Pons (tissue), 1 donor: ENCODE measurements at regions not wholly inside any gene's neighbourhood (a gene's known extent, or its start where the extent isn't known, plus 50 kb on each side); places are given as distances from the start of the nearest gene placed in this dataset.

ENCODE experiments used
- DNase-seq: peaks from one replicate; pipeline ENCODE4 v3.0.0-alpha.2; 2016; ENCODE audit warnings: low spot score

DNA sequence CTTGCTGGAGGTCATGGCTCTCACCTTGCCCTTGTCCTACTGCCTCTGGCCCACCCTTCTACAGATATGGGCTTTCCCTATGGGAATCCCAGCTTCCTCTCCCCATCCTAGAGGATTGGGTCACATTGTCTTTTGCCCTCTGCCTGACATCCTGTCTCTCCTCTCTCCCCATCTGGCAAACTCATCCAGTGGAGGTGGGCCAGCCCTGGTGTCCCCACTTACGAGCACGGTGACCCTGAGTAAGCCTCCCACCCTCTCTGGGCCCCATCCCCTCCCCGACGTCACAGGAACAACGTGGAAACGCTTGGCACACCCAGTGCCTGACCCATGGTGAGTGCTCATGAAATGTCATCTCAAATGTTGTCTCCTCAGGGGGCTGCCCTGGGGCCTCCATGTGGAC, 56.1 kb upstream of the ID3 start:
- DNase-seq = no peak

DNA sequence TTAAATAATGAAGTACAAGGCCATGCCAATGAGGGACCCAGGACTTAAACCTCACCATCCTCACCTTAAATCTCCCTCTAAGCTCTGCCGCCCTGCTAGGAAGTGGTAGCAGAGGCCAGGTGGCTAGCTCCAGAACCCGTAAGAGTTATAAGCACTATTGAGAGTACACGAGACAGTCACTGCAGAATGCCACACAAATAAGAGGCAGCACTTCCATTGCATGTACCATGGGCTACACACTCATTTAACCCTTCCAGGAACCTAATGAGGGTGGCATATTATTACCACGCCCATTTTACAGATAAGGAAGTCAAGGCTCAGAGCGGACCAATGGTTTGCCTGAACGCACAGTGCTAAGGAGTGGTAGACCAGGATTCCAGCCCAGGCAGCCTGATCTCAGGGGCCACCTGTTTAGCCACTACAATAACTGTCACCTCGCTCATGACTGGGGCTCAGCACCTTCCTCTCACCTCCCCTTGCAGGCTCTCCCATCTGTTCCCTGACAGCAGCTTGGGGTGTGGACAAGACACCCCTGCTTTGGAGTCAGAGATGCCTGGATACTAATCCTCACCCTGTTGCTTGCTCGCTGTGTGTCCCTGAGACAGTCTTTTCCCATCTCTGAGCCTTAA, 54.8 kb upstream of the ID3 start:
- no peak for DNase-seq

DNA sequence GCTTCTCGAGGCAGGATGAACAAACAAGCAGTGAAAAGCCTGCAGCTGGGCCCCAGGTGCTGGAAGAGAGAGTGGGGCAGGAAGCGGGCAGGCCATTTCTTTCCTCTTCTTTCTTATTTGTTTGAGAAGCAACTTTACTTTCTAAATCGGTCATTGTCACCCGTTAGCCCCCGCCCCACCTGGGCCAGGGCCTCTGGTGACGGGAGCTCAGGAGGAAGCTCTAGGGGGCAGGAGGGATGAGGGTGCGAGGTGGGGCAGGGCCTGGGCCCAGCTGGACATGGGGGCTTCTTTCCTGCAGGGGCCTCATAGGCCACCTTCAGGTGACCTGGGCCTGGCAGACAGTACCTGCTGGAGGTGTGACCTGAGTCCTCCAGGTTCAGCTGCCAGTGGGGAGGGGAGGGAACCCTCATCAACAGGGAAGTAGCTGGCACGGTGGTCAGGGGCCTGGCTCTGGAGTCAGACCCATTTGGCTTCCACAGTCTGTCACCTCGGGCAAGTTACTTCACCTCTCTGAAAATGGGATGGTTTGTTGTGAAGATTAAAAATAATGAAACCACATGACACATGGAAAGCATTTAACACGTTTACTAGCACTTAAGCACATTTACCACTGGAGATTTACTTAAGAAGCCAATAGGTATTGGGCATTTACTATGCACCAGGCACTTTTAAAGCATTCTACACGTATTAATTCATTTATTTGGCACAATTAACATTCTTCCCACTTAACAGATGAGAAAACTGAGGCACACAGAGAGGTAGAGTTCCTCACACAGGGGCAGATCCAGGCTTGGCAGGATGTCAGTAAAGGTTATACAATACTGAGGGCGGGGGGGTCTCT, 54.1 kb upstream of the ID3 start:
- no peak for DNase-seq

DNA sequence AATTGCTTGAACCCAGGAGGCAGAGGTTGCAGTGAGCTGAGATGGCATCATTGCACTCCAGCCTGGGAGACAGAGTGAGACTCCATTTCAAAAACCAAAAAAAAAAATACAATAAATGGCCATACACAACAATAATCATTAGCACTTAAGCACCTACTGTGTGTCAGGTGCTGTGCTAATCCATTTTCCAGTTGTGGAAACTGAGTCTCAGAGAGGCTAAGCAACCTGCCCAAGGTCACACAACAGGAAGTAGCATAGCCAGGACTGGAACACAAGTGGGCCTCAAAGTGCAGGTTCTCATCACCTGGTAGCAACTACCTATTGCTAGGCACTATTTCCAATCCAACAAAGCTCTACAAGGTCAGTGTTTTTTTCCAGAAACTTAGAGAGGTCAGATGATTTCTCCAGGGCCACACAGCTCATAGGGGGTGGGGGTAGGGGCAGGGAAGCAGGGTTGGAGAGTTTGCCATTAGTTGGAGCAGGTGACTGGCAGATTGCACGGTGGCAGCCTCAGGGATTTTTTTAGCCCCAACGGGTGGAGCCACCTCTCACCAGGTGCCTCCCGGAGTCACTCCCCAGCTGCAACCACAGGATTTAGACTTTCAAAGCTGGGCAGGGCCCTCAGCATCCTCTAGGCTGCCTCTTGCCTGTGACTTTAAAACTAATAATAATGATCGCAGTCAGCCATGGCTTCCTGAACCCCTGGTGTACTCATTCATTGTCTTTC, 52.5 kb upstream of the ID3 start:
- DNase-seq = no peak

DNA sequence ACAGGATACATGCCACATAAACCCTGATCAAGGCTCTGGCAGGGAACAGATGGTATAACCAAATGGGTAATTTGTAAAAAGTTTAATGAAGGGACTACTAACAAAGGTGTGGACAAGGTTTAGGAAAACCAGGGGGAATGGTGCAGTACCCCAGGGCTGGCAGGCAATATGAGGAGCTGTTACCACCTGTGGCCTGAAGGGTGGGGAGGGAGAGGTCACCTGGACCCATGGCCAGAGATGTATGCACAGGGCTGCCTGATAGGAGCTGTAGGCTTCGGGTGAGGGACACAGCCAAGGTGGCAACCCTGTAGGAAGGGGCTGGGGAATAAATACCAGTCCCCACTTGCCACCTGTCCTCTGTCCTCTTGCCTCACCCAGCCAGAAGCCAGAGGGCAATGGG, 51.4 kb upstream of the ID3 start:
- DNase-seq = no peak

DNA sequence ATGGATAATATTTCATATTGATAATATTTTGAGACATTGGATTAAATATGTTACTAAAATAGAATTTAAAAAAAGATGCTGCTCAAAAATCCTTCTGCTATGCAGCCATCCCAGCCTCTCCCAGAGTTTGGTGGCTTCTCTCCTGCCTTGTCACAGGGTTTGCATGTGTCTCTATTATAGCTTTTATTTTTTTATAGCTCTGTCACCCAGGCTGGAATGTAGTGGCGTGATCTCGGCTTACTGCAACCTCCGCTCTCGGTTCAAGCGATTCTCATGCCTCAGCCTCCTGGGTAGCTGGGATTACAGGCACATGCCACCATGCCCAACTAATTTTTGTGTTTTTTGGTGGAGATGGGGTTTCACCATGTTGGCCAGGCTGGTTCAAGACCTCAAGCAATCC, 50.7 kb upstream of the ID3 start:
- DNase-seq = no peak
